ENCODE measurements at regions not wholly inside any gene's neighbourhood (a gene's known extent, or its start where the extent isn't known, plus 50 kb on each side); places are given as distances from the start of the nearest gene placed in this dataset.

DNA sequence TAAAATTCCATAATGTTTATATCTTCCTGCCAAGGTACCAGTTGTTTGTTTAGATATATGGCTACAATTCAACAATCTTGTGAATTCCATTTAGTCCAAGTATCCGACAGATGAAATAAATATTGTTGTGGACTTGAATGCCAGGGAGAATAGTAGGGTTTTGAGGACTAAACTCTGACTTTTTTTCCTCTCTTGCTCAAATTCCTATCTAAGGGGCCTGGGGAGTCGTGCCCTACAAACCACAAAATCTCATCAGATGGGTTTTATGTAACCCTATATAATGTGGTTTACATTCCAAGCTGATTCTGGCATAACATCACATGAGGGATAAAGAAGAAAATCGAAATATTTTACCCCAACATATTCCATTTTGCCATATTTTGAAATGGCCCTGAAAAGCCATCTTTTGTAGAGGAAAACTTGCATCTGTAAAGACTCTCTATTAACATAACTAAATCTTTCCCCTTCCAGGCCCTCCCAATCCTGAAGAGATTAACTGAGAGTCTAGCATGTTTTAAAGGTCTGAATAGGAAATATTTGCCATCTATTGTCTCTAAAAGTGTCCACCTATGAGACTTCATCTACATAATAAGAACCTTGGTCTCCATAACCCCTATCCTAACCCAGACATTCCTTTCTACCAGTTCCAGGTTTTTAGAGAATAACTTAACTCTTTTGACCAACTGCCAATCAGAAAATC lies 184.7 kb upstream of the KITLG start:
- H3K36me3 ChIP-seq: no peaks in the 10 kb centered on the region
- H3K27ac ChIP-seq: no peak overlapping the region
- no peaks in the 10 kb centered on the region for H3K9me3 ChIP-seq
- H3K27me3 ChIP-seq: no peaks in the 10 kb centered on the region
- intact Hi-C loops (cut with DNase I): no loop called here
- TF ChIP-seq CTCF (IDR thresholded peaks at IDR 0.05): no peak
- no peaks in the 10 kb centered on the region for H3K4me1 ChIP-seq
- H3K4me3 ChIP-seq: no peak overlapping the region
- no peak for DNase-seq (ENCODE audit: low spot score in 2 of 2)

- no peaks in the 10 kb centered on the region for H3K36me3 ChIP-seq
- DNase-seq (ENCODE audit: low spot score in 2 of 2): no peak
- H3K4me1 ChIP-seq: no peaks in the 10 kb centered on the region
- H3K4me3 ChIP-seq: no peak overlapping the region
- no peak overlapping the region for H3K27ac ChIP-seq
- no peaks in the 10 kb centered on the region for H3K27me3 ChIP-seq
- no peak for TF ChIP-seq CTCF (IDR thresholded peaks at IDR 0.05)
- intact Hi-C loops (cut with DNase I): no loop called here
- H3K9me3 ChIP-seq: no peaks in the 10 kb centered on the region
Measured at GRCh38 chr12:88763536-88764100, 183.3 kb upstream of the KITLG start.

GRCh38 chr12:88758176-88758575 lies 177.9 kb upstream of the KITLG start:
- Histone ChIP-seq H3K4me1 (no peaks in the 10 kb centered on the region), H3K4me3 (no peak overlapping the region), H3K27me3 (no peaks in the 10 kb centered on the region), H3K36me3 (no peaks in the 10 kb centered on the region), H3K9me3 (no peaks in the 10 kb centered on the region), H3K27ac (no peak overlapping the region)
- no peak for DNase-seq (ENCODE audit: low spot score in 2 of 2)
- intact Hi-C loops (cut with DNase I): no loop called here
- TF ChIP-seq CTCF (IDR thresholded peaks at IDR 0.05): no peak

DNA sequence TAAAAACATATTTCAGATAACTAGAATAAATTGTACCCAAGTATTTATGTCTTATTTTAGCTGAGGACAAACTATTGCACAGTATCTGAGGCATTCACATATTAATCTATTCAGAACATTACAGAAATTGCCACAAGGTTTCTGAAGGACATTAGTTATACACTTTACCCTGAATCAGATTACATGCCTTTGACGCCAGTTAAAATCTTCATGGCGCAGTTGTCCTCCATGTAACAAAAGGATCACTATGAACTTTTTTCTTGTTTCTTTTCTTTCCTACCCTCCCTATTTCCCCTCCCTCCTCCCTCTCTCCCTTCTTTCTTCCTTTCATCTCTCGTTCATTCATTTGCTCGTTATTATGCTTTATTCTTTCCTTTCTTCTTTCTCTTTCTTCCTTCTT lies 176.6 kb upstream of the KITLG start:
- no peaks in the 10 kb centered on the region for H3K4me1 ChIP-seq
- no peaks in the 10 kb centered on the region for H3K36me3 ChIP-seq
- H3K27me3 ChIP-seq: no peaks in the 10 kb centered on the region
- TF ChIP-seq CTCF (IDR thresholded peaks at IDR 0.05): no peak
- intact Hi-C loops (cut with DNase I): no loop called here
- H3K9me3 ChIP-seq: no peaks in the 10 kb centered on the region
- DNase-seq (ENCODE audit: low spot score in 2 of 2): no peak
- H3K4me3 ChIP-seq: no peak overlapping the region
- no peak overlapping the region for H3K27ac ChIP-seq

DNA sequence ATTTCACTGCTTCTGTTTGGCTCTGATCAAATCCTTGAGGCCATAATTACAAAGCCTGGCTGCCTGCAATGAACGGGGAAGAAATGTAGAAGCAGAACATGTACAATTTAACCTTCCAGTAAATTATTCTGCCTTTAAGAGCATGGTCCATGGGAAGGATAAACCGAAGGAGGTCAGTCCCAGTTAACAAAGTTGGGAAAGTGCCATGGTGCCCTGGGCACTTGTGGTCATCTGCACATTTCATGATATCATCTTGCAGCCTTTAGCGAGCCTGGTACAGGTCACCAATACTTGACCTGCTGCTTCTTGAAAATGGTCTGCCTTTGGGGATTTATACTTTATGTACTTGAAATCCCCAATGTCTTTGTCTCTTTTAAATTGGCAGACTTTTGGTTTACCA lies 175.9 kb upstream of the KITLG start:
- Histone ChIP-seq H3K4me3 (no peak overlapping the region), H3K36me3 (no peaks in the 10 kb centered on the region), H3K27ac (no peak overlapping the region), H3K4me1 (no peaks in the 10 kb centered on the region), H3K27me3 (no peaks in the 10 kb centered on the region), H3K9me3 (no peaks in the 10 kb centered on the region)
- TF ChIP-seq CTCF (IDR thresholded peaks at IDR 0.05): no peak
- no peak for DNase-seq (ENCODE audit: low spot score in 2 of 2)
- intact Hi-C loops (cut with DNase I): no loop called here
